ENCODE measurements at regions not wholly inside any gene's neighbourhood (a gene's known extent, or its start where the extent isn't known, plus 50 kb on each side); places are given as distances from the start of the nearest gene placed in this dataset.

GRCh38 chr7:156002362-156003066, 190.3 kb upstream of the SHH start:
- Histone ChIP-seq H3K27ac (no peak overlapping the region), H3K4me3 (no peak overlapping the region), H3K27me3 (no peaks in the 10 kb centered on the region), H3K9me3 (no peaks in the 10 kb centered on the region), H3K4me1 (no peaks in the 10 kb centered on the region), H3K36me3 (no peaks in the 10 kb centered on the region)
- intact Hi-C loops (cut with DNase I; ENCODE audit: low total_unique reads) = no loop called here
- DNase-seq = no peak
- TF ChIP-seq CTCF (IDR thresholded peaks at IDR 0.05 in 4 of 5, conservative IDR thresholded peaks at IDR 0.05 in 1 of 5) (no peak), POLR2A (IDR thresholded peaks at IDR 0.05) (no peak)
- no peak for ATAC-seq
- in situ Hi-C loops (cut with MboI; ENCODE audit: low sequenced_read_pairs in 4 of 4) = no loop called here

- no peak overlapping the region for H3K4me3 ChIP-seq
- TF ChIP-seq CTCF (IDR thresholded peaks at IDR 0.05 in 4 of 5, conservative IDR thresholded peaks at IDR 0.05 in 1 of 5) = no peak
- no peak for TF ChIP-seq POLR2A (IDR thresholded peaks at IDR 0.05)
- ATAC-seq (no peak), DNase-seq (no peak)
- H3K27me3 ChIP-seq = no peaks in the 10 kb centered on the region
- H3K27ac ChIP-seq = no peak overlapping the region
- no peaks in the 10 kb centered on the region for H3K36me3 ChIP-seq
- H3K9me3 ChIP-seq = no peaks in the 10 kb centered on the region
- in situ Hi-C loops (cut with MboI; ENCODE audit: low sequenced_read_pairs in 4 of 4) (no loop called here), intact Hi-C loops (cut with DNase I; ENCODE audit: low total_unique reads) (no loop called here)
- no peaks in the 10 kb centered on the region for H3K4me1 ChIP-seq
Measured at GRCh38 chr7:156001496-156002260, 189.4 kb upstream of the SHH start.

- H3K9me3 ChIP-seq = no peaks in the 10 kb centered on the region
- no peak overlapping the region for H3K4me3 ChIP-seq
- intact Hi-C loops (cut with DNase I; ENCODE audit: low total_unique reads) (no loop called here), in situ Hi-C loops (cut with MboI; ENCODE audit: low sequenced_read_pairs in 4 of 4) (no loop called here)
- no peak overlapping the region for H3K27ac ChIP-seq
- DNase-seq = no peak
- H3K27me3 ChIP-seq = no peaks in the 10 kb centered on the region
- no peak for ATAC-seq
- TF ChIP-seq POLR2A (IDR thresholded peaks at IDR 0.05) = no peak
- TF ChIP-seq CTCF (IDR thresholded peaks at IDR 0.05 in 4 of 5, conservative IDR thresholded peaks at IDR 0.05 in 1 of 5) = no peak
- H3K36me3 ChIP-seq = no peaks in the 10 kb centered on the region
- H3K4me1 ChIP-seq = no peaks in the 10 kb centered on the region
Measured at GRCh38 chr7:156000601-156001396, 188.5 kb upstream of the SHH start.

- ATAC-seq = no peak
- DNase-seq = no peak
Measured at GRCh38 chr7:155999631-156000489, 187.6 kb upstream of the SHH start.

More at GRCh38 chr7:155999631-156000489, 187.6 kb upstream of the SHH start:
- TF ChIP-seq POLR2A (IDR thresholded peaks at IDR 0.05) (no peak), CTCF (IDR thresholded peaks at IDR 0.05 in 4 of 5, conservative IDR thresholded peaks at IDR 0.05 in 1 of 5) (no peak)
- no peak overlapping the region for H3K4me3 ChIP-seq
- intact Hi-C loops (cut with DNase I; ENCODE audit: low total_unique reads) (no loop called here), in situ Hi-C loops (cut with MboI; ENCODE audit: low sequenced_read_pairs in 4 of 4) (no loop called here)
- H3K27ac ChIP-seq = no peak overlapping the region
- no peaks in the 10 kb centered on the region for H3K36me3 ChIP-seq
- H3K9me3 ChIP-seq = no peaks in the 10 kb centered on the region
- no peaks in the 10 kb centered on the region for H3K27me3 ChIP-seq
- no peaks in the 10 kb centered on the region for H3K4me1 ChIP-seq

All from gastrocnemius medialis (tissue), 4 donors.